ENCODE measurements at regions not wholly inside any gene's neighbourhood (a gene's known extent, or its start where the extent isn't known, plus 50 kb on each side); places are given as distances from the start of the nearest gene placed in this dataset.

- H3K27ac ChIP-seq: no peak overlapping the region
- TF ChIP-seq ZFX (IDR thresholded peaks at IDR 0.05): no peak
- TF ChIP-seq, protein P1, sequence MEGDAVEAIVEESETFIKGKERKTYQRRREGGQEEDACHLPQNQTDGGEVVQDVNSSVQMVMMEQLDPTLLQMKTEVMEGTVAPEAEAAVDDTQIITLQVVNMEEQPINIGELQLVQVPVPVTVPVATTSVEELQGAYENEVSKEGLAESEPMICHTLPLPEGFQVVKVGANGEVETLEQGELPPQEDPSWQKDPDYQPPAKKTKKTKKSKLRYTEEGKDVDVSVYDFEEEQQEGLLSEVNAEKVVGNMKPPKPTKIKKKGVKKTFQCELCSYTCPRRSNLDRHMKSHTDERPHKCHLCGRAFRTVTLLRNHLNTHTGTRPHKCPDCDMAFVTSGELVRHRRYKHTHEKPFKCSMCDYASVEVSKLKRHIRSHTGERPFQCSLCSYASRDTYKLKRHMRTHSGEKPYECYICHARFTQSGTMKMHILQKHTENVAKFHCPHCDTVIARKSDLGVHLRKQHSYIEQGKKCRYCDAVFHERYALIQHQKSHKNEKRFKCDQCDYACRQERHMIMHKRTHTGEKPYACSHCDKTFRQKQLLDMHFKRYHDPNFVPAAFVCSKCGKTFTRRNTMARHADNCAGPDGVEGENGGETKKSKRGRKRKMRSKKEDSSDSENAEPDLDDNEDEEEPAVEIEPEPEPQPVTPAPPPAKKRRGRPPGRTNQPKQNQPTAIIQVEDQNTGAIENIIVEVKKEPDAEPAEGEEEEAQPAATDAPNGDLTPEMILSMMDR (conservative IDR thresholded peaks at IDR 0.05): no peak
Measured at GRCh38 chr9:82650368-82650767, 412.6 kb downstream of the RASEF start.

DNA sequence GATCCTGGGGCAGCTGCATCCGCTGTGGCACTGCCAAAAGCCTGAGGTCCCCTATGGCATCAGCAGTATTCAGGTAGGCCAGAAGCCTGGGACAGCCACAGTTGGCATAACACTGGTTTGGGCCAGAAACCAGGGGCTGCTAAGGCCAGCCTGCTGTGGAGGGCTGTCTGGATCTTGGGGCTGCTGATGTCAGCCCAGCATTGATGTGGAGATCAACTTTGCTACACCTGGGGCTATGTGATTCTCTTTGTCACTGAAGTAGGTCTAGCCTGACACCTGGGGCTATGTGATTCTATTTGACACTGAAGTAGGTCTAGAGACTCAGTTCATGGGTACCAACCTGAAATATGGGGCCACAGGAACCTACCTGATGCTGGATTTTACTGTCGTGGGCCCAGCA is 411.5 kb downstream of the RASEF start:
- no peak overlapping the region for H3K27ac ChIP-seq
- no peak for TF ChIP-seq ZFX (IDR thresholded peaks at IDR 0.05)
- TF ChIP-seq, protein P1 (conservative IDR thresholded peaks at IDR 0.05): no peak

GRCh38 chr9:82665324-82665723 is 397.6 kb downstream of the RASEF start:
- TF ChIP-seq ZFX (IDR thresholded peaks at IDR 0.05): no peak
- TF ChIP-seq, protein P1 (conservative IDR thresholded peaks at IDR 0.05): no peak
- H3K27ac ChIP-seq: no peak overlapping the region

- H3K27ac ChIP-seq: no peak overlapping the region
- TF ChIP-seq, protein P1 (conservative IDR thresholded peaks at IDR 0.05): no peak
- TF ChIP-seq ZFX (IDR thresholded peaks at IDR 0.05): no peak
Measured at GRCh38 chr9:82668689-82669199, 394.2 kb downstream of the RASEF start.

DNA sequence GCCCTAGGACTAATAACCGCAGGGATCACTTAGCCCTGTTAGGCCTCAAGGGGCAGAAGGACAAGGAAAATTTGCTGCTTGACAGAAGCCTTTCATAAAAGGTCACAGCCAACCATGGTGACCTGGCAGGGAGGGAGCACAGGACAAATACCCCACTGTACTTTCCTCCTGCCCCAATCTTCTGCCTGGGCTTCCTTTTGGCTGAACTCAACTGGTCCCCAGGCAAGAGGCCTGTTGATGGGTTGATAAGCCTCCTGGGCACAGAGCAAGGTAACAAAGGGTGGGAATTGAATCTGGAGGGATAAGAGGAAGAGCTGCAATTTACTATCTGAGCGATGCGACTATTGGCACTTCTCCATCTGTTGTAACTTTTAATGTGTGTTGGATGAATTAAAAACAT is 392.9 kb downstream of the RASEF start:
- TF ChIP-seq ZFX (IDR thresholded peaks at IDR 0.05): no peak
- TF ChIP-seq, protein P1 (conservative IDR thresholded peaks at IDR 0.05): no peak

GRCh38 chr9:82670726-82671125 is 392.2 kb downstream of the RASEF start:
- no peak overlapping the region for H3K27ac ChIP-seq
- TF ChIP-seq ZFX (IDR thresholded peaks at IDR 0.05): no peak
- TF ChIP-seq, protein P1 (conservative IDR thresholded peaks at IDR 0.05): no peak

More for the DNA sequence above, 392.9 kb downstream of the RASEF start:
- no peak overlapping the region for H3K27ac ChIP-seq

DNA sequence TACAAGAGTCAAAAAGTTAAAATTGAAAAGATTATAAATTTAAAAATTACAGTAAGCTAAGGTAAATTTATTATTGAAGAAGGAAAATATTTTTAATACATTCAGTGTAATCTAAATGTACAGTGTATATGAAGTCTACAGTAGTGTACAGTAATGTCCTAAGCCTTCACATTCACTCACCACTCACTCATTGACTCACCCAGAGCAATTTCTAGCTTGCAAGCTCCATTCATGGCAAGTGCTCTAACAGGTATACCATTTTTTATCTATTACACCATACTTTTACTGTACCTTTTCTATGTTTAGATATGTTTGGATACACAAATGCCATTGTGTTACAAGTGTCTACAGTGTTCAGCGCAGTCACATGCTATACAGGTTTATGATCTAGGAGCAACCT is 389.7 kb downstream of the RASEF start:
- no peak overlapping the region for H3K27ac ChIP-seq
- TF ChIP-seq, protein P1 (conservative IDR thresholded peaks at IDR 0.05): no peak
- TF ChIP-seq ZFX (IDR thresholded peaks at IDR 0.05): no peak
